Muscle layer of colon (tissue), 2 donors: ENCODE measurements at regions not wholly inside any gene's neighbourhood (a gene's known extent, or its start where the extent isn't known, plus 50 kb on each side); places are given as distances from the start of the nearest gene placed in this dataset.

Experiments used
- H3K27ac ChIP-seq: one replicate; pipeline ENCODE4 v1.7.0; 2013; ENCODE audit warnings: low read depth, mild to moderate bottlenecking, low read length, moderate library complexity
- H3K27me3 ChIP-seq, 2 donors: one replicate each; pipeline ENCODE4 v1.7.0; 2013; ENCODE audit warnings: low read length in 2 of 2, mild to moderate bottlenecking in 2 of 2; ENCODE audit not compliant: insufficient read depth in 2 of 2, control insufficient read depth in 1 of 2
- H3K36me3 ChIP-seq: one replicate; pipeline ENCODE4 v1.7.0; 2013; ENCODE audit warnings: mild to moderate bottlenecking, low read length; ENCODE audit not compliant: insufficient read depth
- H3K4me1 ChIP-seq: one replicate; pipeline ENCODE4 v1.7.0; 2013; ENCODE audit warnings: mild to moderate bottlenecking, low read length; ENCODE audit not compliant: insufficient read depth
- H3K4me3 ChIP-seq, 2 donors: one replicate each; pipeline ENCODE4 v1.7.0; 2013; ENCODE audit warnings: low read length in 2 of 2, low read depth in 1 of 2, mild to moderate bottlenecking in 1 of 2, moderate library complexity in 1 of 2
- H3K9ac ChIP-seq: one replicate; pipeline ENCODE4 v1.7.0; 2013; ENCODE audit warnings: low read length
- H3K9me3 ChIP-seq: one replicate; pipeline ENCODE4 v1.7.0; 2013; ENCODE audit warnings: mild to moderate bottlenecking, low read length
- donor health status: abdominal sarcoma.
- donor health status: Adenocarcinoma of cecum.

DNA sequence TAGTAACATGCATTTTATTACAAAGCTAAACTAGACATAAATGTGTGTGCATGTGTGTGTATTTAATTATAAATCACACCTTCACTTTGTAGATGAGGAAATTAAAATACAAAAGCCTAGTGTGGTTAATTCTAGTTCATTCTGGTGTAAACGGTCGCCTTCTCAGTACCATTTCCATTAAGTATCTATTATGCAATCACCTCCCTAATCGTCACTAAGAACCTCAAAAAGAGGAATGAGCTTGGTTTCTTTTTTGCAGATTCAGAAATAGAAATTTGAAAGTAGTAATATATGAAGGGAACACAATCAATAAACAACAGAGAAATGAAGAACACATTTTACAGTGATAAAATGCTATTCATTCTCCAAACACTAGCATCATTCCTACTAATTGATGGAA is 233.2 kb downstream of the ZBBX start:
- Histone ChIP-seq H3K4me1 (no peaks in the 10 kb centered on the region), H3K9ac (no peak overlapping the region), H3K4me3 (no peak overlapping the region), H3K9me3 (no peaks in the 10 kb centered on the region), H3K36me3 (no peaks in the 10 kb centered on the region), H3K27me3 (no peaks in the 10 kb centered on the region), H3K27ac (no peak overlapping the region)

DNA sequence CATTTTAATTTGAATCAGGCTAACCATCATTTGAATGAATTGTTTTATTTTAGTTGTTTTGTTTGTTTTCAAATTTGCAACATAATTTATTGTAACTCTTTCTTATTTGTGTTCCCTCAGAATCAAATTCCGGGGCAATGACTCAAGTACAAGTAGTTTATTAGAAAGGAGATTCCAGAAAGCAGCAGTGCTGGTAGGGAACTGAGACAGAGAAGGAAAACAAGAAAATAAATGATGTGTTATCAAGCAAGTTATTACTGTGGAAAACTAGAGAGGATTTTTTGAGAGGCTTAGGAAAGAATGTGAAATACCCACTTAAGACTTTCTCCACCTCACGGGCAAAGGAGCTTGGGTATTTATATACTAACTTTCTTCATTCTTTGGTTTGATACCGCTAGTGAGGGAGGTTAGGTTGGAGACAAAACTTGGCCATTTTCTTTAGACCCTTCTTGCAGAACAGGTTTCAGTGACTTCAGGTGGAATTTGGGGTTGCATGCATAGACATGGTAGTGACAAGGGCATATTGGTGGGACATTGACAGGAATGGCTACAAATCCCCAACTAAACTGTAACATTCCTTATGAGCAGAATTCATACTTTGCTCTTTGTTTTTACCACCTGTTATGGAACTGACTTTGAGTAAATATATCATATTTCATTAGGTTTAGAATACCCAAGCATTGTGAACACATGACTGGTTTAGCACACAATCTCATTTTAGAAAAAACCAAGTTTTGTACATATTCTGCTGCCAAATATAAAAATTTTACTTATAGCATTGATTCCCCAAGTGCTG is 254.3 kb downstream of the ZBBX start:
- Histone ChIP-seq H3K4me1 (no peaks in the 10 kb centered on the region), H3K4me3 (no peak overlapping the region), H3K36me3 (no peaks in the 10 kb centered on the region), H3K9me3 (no peaks in the 10 kb centered on the region), H3K27me3 (no peaks in the 10 kb centered on the region), H3K27ac (no peak overlapping the region), H3K9ac (no peak overlapping the region)

DNA sequence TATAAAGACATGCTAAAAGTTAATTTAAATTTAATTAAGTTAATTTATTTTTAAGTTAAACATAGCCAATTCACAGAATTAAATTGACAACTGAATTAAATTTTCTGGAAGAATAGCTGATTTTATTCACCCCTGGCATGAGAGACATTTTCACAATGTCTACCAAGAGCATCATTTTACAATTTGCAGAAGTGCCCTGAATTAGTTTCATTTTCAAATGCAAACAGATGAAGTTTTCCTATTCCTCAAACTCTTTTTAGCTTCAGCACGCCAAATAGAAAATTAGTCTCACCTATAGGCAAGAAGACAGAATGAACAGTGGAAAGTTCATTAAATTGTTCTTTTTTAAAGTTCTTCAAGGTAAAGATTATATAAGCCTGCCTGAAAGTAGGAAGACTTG is 259.3 kb downstream of the ZBBX start:
- H3K9ac ChIP-seq, result no peak overlapping the region
- no peaks in the 10 kb centered on the region for H3K9me3 ChIP-seq
- H3K36me3 ChIP-seq, result no peaks in the 10 kb centered on the region
- no peaks in the 10 kb centered on the region for H3K27me3 ChIP-seq
- H3K4me3 ChIP-seq, result no peak overlapping the region
- no peak overlapping the region for H3K27ac ChIP-seq
- H3K4me1 ChIP-seq, result no peaks in the 10 kb centered on the region

DNA sequence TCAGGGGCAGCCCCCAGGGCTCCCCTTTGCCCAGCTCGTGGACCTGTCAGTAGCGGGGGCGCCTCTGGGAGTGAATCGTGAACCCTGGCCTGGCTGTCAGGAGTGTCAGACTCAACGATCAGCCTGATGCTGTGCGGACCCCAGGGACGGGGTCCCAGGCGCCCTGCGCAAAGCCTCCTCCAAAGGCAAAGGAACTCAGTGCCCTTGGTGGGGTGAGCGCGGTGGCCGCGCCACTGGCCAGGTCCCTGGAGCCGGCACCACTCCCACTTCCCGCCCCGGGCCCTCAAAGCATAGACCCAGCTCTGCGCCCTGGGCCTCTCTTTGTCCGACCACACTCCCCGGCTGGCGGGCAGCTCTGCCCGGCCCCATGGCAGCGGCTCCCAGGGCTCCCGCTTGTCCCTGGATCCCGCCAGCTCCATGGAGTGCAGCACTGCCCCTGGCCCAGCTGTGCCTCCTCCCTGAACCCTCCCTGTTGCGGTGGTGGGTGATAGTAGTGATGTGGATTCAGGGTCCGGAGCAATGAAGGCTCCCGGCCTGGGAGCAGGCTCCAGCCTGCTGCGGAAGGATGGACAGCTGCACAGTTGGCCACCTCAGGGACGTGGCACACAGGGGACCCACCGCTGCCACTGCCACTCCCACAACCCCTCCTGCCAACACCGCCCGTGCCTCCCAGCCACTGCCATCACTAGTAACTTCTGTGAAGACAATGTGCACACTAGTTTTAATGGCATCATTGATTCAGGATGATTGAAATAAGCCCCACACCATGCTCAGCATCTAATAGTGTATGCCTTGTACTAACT is 263.8 kb downstream of the ZBBX start:
- no peak overlapping the region for H3K9ac ChIP-seq
- H3K27me3 ChIP-seq, result no peaks in the 10 kb centered on the region
- no peaks in the 10 kb centered on the region for H3K36me3 ChIP-seq
- H3K4me3 ChIP-seq, result no peak overlapping the region
- H3K27ac ChIP-seq, result no peak overlapping the region
- H3K9me3 ChIP-seq, result no peaks in the 10 kb centered on the region
- H3K4me1 ChIP-seq, result no peaks in the 10 kb centered on the region

DNA sequence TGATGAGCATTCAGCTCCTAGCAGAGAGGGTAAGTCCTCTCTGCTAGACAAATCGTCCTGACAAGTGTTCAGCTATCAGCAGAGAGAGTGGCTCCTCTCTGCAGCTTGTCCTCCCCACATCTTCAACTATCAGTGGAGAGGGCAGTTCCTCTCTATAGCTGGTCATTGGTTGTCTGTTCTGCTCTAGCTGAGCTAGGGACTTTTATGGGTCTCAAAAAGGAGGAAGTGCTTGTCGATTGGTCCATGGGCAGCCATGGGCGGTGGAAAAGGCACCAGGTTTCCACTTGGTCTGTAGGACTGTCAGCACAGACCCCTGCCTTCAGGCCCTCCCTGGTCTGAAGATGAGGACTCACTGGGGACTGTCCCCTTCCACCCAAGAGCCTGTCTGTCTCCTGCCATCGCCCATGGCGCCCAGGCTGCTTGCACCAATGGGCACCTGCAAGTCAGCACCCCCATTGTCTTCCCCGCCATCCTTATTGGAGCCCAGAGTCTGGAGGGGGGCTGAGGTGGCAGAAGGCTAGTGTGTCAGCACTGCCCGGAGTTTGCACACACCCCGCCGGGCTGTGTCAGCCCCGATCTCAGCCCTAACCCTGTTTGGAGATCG is 264.7 kb downstream of the ZBBX start:
- Histone ChIP-seq H3K9me3 (no peaks in the 10 kb centered on the region), H3K27me3 (no peaks in the 10 kb centered on the region), H3K36me3 (no peaks in the 10 kb centered on the region), H3K4me3 (no peak overlapping the region), H3K9ac (no peak overlapping the region), H3K27ac (no peak overlapping the region), H3K4me1 (no peaks in the 10 kb centered on the region)

DNA sequence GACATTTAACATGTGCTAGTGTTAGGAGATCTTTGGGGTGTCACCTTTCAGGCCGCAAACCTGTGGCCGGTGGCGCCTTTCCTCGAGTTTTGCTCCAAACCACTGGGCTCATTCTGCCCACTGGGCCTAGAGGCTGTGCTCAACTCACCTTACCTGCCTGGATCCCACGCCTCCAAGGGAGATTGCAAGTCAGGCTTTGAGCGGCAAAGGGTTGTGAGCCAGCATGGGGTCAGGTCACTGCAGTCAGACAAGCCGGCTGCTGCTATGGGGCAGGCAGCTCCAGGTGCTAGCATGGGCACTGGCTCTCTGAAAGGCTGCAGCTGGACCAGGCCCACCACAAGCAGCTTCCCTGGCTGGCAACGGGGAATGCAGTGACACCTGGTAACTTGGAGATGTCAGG is 265.5 kb downstream of the ZBBX start:
- no peaks in the 10 kb centered on the region for H3K36me3 ChIP-seq
- no peaks in the 10 kb centered on the region for H3K4me1 ChIP-seq
- no peaks in the 10 kb centered on the region for H3K9me3 ChIP-seq
- H3K27ac ChIP-seq, result no peak overlapping the region
- no peak overlapping the region for H3K4me3 ChIP-seq
- H3K27me3 ChIP-seq, result no peaks in the 10 kb centered on the region
- no peak overlapping the region for H3K9ac ChIP-seq

DNA sequence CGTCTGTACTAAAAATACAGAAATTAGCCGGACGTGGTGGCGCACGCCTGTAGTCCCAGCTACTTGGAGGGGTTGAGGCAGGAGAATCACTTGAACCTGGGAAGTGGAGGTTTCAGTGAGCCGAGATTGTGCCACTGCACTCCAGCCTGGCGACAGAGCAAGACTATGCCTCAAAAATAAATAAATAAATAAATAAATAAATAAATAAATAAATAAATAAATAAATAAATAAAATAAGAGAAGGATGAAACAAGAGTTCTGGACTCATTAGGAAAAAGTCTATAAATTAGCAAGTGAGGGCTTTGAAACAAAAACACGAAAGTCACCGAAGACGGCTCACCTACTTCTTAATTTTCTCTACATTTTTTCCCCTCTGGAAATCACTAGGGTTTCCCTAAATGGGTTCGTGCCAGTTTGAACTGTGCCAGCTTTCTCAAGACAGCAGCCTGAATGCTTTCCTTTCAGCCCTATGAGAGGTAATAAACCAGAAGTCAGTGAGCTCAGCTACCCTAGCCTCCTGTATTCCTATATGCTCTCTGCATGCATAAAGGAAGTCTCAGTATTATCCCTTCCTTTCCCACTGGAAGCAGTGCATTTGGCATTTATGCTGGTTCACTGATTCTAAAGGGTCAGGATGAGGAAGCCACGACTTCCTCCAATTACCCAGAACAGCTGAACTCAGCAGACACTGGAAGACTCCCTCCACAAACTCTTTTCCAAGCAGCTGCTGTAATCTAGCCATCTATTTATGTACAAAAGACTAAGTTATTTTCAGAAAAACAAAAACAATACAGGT is 266.9 kb downstream of the ZBBX start:
- Histone ChIP-seq H3K27ac (no peak overlapping the region), H3K9me3 (no peaks in the 10 kb centered on the region), H3K36me3 (no peaks in the 10 kb centered on the region), H3K27me3 (no peaks in the 10 kb centered on the region), H3K4me3 (no peak overlapping the region), H3K4me1 (no peaks in the 10 kb centered on the region), H3K9ac (no peak overlapping the region)

DNA sequence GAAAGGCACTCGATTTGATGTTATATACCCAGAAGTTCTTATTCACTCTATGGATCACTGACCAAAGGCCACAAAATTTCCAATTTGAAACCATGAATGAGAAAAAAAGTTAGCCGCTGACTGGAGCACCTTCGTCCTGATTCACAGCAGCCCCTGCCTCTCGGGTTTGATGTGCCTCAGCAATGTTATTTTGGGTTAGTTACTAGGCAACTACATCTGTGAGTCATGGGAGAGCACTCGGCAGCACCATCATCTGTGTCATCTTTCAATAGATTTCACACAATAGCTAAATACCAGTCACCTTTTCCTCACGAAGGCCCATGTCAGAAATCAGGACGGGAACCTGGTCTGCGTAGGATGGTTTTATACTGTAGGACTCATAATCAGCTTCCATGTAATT is 269.2 kb downstream of the ZBBX start:
- H3K9me3 ChIP-seq, result no peaks in the 10 kb centered on the region
- no peaks in the 10 kb centered on the region for H3K36me3 ChIP-seq
- no peaks in the 10 kb centered on the region for H3K27me3 ChIP-seq
- H3K4me3 ChIP-seq, result no peak overlapping the region
- no peaks in the 10 kb centered on the region for H3K4me1 ChIP-seq
- H3K9ac ChIP-seq, result no peak overlapping the region
- H3K27ac ChIP-seq, result no peak overlapping the region

DNA sequence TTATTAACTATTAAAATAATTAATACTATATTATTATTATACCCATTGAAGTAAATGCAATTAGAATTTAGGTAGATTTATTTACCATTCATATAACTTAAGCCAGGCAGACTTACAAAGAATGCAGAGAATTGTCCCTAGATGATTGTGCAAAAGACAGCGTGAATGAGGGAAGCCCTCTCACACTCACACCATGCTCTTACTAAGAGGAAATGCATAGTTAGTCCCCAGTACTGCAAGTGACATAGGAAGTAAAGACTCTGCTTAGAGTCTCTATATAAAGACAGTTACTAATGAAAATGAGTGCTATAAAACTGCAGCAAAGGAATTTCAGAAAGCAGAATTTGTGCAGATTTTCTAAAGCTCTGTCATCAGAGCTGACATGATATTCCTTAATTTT is 270.4 kb downstream of the ZBBX start:
- Histone ChIP-seq H3K9me3 (no peaks in the 10 kb centered on the region), H3K27ac (no peak overlapping the region), H3K27me3 (no peaks in the 10 kb centered on the region), H3K36me3 (no peaks in the 10 kb centered on the region), H3K4me3 (no peak overlapping the region), H3K4me1 (no peaks in the 10 kb centered on the region), H3K9ac (no peak overlapping the region)

DNA sequence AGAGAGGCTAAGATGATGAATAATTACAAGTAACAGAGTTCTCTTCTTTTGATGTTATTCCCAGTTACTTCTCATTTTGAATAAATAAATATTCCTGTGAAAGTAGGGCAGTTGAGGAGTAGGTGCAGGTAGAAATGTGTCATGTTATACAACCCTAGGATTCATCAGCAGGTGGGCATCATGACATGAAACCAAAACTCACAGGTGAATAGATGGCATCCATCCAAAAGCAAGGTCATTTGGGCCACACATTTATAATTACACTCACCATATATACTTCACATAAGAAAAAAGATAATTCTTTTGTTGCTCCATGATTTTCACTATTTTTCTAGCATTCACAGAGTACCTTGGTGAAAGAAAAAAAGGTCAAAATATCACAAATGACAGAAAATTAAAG is 273.6 kb downstream of the ZBBX start:
- Histone ChIP-seq H3K36me3 (no peaks in the 10 kb centered on the region), H3K9me3 (no peaks in the 10 kb centered on the region), H3K4me1 (no peaks in the 10 kb centered on the region), H3K27me3 (no peaks in the 10 kb centered on the region), H3K4me3 (no peak overlapping the region), H3K27ac (no peak overlapping the region), H3K9ac (no peak overlapping the region)

DNA sequence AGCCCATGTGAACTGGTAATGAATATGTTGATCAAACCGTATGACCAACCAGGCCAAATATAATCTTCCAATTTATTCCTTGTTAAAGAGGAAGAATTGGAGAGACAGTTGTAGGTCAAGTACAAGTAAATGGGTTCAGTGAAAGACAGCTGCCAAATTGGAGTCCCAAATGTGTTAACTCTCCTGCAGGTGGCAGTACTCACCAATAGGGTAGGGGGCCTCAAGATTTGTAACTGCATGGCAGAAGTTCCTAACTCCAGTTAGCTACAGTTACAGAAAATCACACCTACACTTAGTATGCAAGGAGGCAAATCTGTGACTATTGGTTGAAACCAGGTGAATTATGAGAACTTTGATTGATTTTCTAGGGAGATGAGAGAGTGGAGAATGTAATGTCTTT is 278.0 kb downstream of the ZBBX start:
- Histone ChIP-seq H3K27me3 (no peaks in the 10 kb centered on the region), H3K9me3 (no peaks in the 10 kb centered on the region), H3K4me3 (no peak overlapping the region), H3K4me1 (no peaks in the 10 kb centered on the region), H3K27ac (no peak overlapping the region), H3K36me3 (no peaks in the 10 kb centered on the region), H3K9ac (no peak overlapping the region)
